ENCODE measurements at regions not wholly inside any gene's neighbourhood (a gene's known extent, or its start where the extent isn't known, plus 50 kb on each side); places are given as distances from the start of the nearest gene placed in this dataset.

DNA sequence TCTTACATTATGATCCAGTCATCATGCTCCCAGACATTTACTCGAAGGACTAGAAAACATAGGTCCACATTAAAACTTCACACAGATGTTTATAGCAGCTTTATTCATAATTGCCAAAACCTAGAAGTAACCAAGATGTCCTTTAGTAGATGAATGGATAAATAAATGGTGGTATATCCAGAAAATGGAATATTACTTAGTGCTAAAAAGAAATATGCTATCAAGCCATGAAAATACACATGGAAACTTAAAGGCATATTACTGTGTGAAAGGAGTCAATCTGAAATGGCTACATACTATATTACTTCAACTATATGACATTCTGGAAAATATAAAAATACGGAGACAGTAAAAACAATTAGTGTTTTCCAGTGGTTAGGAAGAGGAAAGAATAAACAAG lies 1039.1 kb upstream of the INTU start:
- no peak for ATAC-seq
- Histone ChIP-seq H2AFZ (ENCODE audit: low read length) (no peak overlapping the region), H3K4me3 (replicated peaks in 1 of 3; ENCODE audit: insufficient read depth in 1 of 3, low read depth in 2 of 3, low read length in 3 of 3) (no peak overlapping the region), H3K9ac (ENCODE audit: insufficient read depth, low read depth, low read length) (no peak overlapping the region), H3K27ac (ENCODE audit: extremely low read length, insufficient read depth, low read length) (no peak overlapping the region), H3K4me2 (ENCODE audit: low read depth, low read length) (no peak overlapping the region), H3K79me2 (ENCODE audit: insufficient read depth, low read length) (no peaks in the 10 kb centered on the region), H4K20me1 (ENCODE audit: insufficient read depth, low read length) (no peaks in the 10 kb centered on the region), H3K4me1 (ENCODE audit: insufficient read depth, low read length) (no peaks in the 10 kb centered on the region), H3K9me3 (ENCODE audit: low read length) (no peaks in the 10 kb centered on the region), H3K36me3 (replicated peaks in 1 of 2; ENCODE audit: control insufficient read depth in 1 of 2, insufficient read depth in 2 of 2, low read length in 2 of 2) (no peaks in the 10 kb centered on the region), H3K27me3 (ENCODE audit: control insufficient read depth in 1 of 2, insufficient read depth in 2 of 2, low read length in 2 of 2) (no peaks in the 10 kb centered on the region)
- FAIRE-seq: no peak
- TF ChIP-seq AKNA (CRISPR knock-in tag; IDR thresholded peaks at IDR 0.05; ENCODE audit: borderline replicate concordance) (no peak), HDAC1 (CRISPR knock-in tag; IDR thresholded peaks at IDR 0.05) (no peak), FIP1L1 (IDR thresholded peaks at IDR 0.05; ENCODE audit: borderline replicate concordance, insufficient read depth, low read depth, low read length) (no peak), ZNF333 (CRISPR knock-in tag; IDR thresholded peaks at IDR 0.05; ENCODE audit: borderline replicate concordance) (no peak), NCOA1 (CRISPR knock-in tag; IDR thresholded peaks at IDR 0.05) (no peak), ATF3 (CRISPR knock-in tag; IDR thresholded peaks at IDR 0.05) (no peak), KDM3A (CRISPR knock-in tag; IDR thresholded peaks at IDR 0.05; ENCODE audit: low read depth) (no peak), ZNF329 (CRISPR knock-in tag; IDR thresholded peaks at IDR 0.05; ENCODE audit: low read depth) (no peak), TEAD2 (CRISPR knock-in tag; IDR thresholded peaks at IDR 0.05) (no peak), RNF219 (CRISPR knock-in tag; IDR thresholded peaks at IDR 0.05) (no peak), ZBTB14 (CRISPR knock-in tag; IDR thresholded peaks at IDR 0.05) (no peak), ZSCAN9 (CRISPR knock-in tag; IDR thresholded peaks at IDR 0.05; ENCODE audit: borderline replicate concordance) (no peak), TSC22D2 (CRISPR knock-in tag; IDR thresholded peaks at IDR 0.05; ENCODE audit: borderline replicate concordance) (no peak), ZBTB34 (CRISPR knock-in tag; IDR thresholded peaks at IDR 0.05) (no peak), ZC3H4 (CRISPR knock-in tag; IDR thresholded peaks at IDR 0.05; ENCODE audit: borderline replicate concordance) (no peak)
- intact Hi-C loops (cut with micrococcal nuclease; ENCODE audit: unreplicated experiment) (loop anchor here (5.0 kb wide), 1 partner anchor 534 kb away; no protein-coding TSS in a partner anchor), in situ Hi-C loops (cut with HindIII; ENCODE audit: extremely low pct_ligation_motif_present, low pct_unique_long_range_greater_than_20kb) (no loop called here)
- 4% methylated on average over 2 of the region's 2 CpGs for WGBS (ENCODE audit: low lambda C conversion rate)
- no peak for DNase-seq (ENCODE audit: low spot score)
- CTCF ChIA-PET (ENCODE audit: low intra/inter-chr PET ratio, low total read pairs): no interaction called here
- POLR2A ChIA-PET: no interaction called here
- BruUV-seq (replicated peaks): no TSS peak
